ENCODE measurements at regions not wholly inside any gene's neighbourhood (a gene's known extent, or its start where the extent isn't known, plus 50 kb on each side); places are given as distances from the start of the nearest gene placed in this dataset.

GRCh38 chr16:88293097-88293496, 89.7 kb upstream of the ZNF469 start:
- H3K4me1 ChIP-seq (ENCODE audit: insufficient read depth, low read length, poor library complexity, severe bottlenecking) = no peaks in the 10 kb centered on the region
- peaks cover 9% of the 10 kb centered on the region for H3K27me3 ChIP-seq (replicated peaks; ENCODE audit: insufficient read depth, low read depth, low read length, poor library complexity)
- BruUV-seq (replicated peaks) = no TSS peak
- no peak overlapping the region for H3K4me3 ChIP-seq (ENCODE audit: low read depth, low read length, poor library complexity, severe bottlenecking)
- no peak for DNase-seq (ENCODE audit: low spot score)
- intact Hi-C loops (cut with micrococcal nuclease; ENCODE audit: unreplicated experiment) = no loop called here
- H3K27ac ChIP-seq (ENCODE audit: low read depth, low read length, poor library complexity, severe bottlenecking) = no peak overlapping the region
- ChIA-PET CTCF (no interaction called here), POLR2A (ENCODE audit: low non-redundant PET) (no interaction called here)
- TF ChIP-seq CTCF (conservative IDR thresholded peaks at IDR 0.05; ENCODE audit: low read depth, low read length) (no peak), EZH2 (IDR thresholded peaks at IDR 0.05; ENCODE audit: borderline replicate concordance, low read depth, low read length, poor library complexity, severe bottlenecking) (no peak)
- H3K9me3 ChIP-seq (ENCODE audit: low read depth, low read length, poor library complexity, severe bottlenecking) = no peaks in the 10 kb centered on the region
- no peaks in the 10 kb centered on the region for H3K36me3 ChIP-seq (ENCODE audit: insufficient read depth, low read length, poor library complexity, severe bottlenecking)

GRCh38 chr16:88295671-88296436, 86.9 kb upstream of the ZNF469 start:
- intact Hi-C loops (cut with micrococcal nuclease; ENCODE audit: unreplicated experiment) = no loop called here
- ChIA-PET POLR2A (ENCODE audit: low non-redundant PET) (no interaction called here), CTCF (no interaction called here)
- no peaks in the 10 kb centered on the region for H3K4me1 ChIP-seq (ENCODE audit: insufficient read depth, low read length, poor library complexity, severe bottlenecking)
- H3K27me3 ChIP-seq (replicated peaks; ENCODE audit: insufficient read depth, low read depth, low read length, poor library complexity) = peaks cover 12% of the 10 kb centered on the region
- BruUV-seq (replicated peaks) = no TSS peak
- H3K9me3 ChIP-seq (ENCODE audit: low read depth, low read length, poor library complexity, severe bottlenecking) = no peaks in the 10 kb centered on the region
- no peaks in the 10 kb centered on the region for H3K36me3 ChIP-seq (ENCODE audit: insufficient read depth, low read length, poor library complexity, severe bottlenecking)
- DNase-seq (ENCODE audit: low spot score) = no peak
- no peak overlapping the region for H3K4me3 ChIP-seq (ENCODE audit: low read depth, low read length, poor library complexity, severe bottlenecking)
- TF ChIP-seq EZH2 (IDR thresholded peaks at IDR 0.05; ENCODE audit: borderline replicate concordance, low read depth, low read length, poor library complexity, severe bottlenecking) (no peak), CTCF (conservative IDR thresholded peaks at IDR 0.05; ENCODE audit: low read depth, low read length) (no peak)
- H3K27ac ChIP-seq (ENCODE audit: low read depth, low read length, poor library complexity, severe bottlenecking) = no peak overlapping the region

- Histone ChIP-seq H3K36me3 (ENCODE audit: insufficient read depth, low read length, poor library complexity, severe bottlenecking) (no peaks in the 10 kb centered on the region), H3K27ac (ENCODE audit: low read depth, low read length, poor library complexity, severe bottlenecking) (no peak overlapping the region), H3K4me3 (ENCODE audit: low read depth, low read length, poor library complexity, severe bottlenecking) (no peak overlapping the region), H3K27me3 (replicated peaks; ENCODE audit: insufficient read depth, low read depth, low read length, poor library complexity) (peaks cover 12% of the 10 kb centered on the region), H3K4me1 (ENCODE audit: insufficient read depth, low read length, poor library complexity, severe bottlenecking) (no peaks in the 10 kb centered on the region), H3K9me3 (ENCODE audit: low read depth, low read length, poor library complexity, severe bottlenecking) (no peaks in the 10 kb centered on the region)
- ChIA-PET CTCF (no interaction called here), POLR2A (ENCODE audit: low non-redundant PET) (no interaction called here)
- intact Hi-C loops (cut with micrococcal nuclease; ENCODE audit: unreplicated experiment) = no loop called here
- TF ChIP-seq CTCF (conservative IDR thresholded peaks at IDR 0.05; ENCODE audit: low read depth, low read length) (no peak), EZH2 (IDR thresholded peaks at IDR 0.05; ENCODE audit: borderline replicate concordance, low read depth, low read length, poor library complexity, severe bottlenecking) (no peak)
- no peak for DNase-seq (ENCODE audit: low spot score)
- no TSS peak for BruUV-seq (replicated peaks)
These were observed 86.2 kb upstream of the ZNF469 start for GRCh38 chr16:88296437-88297177.

Measured in A673 (cell line).